ENCODE measurements at regions not wholly inside any gene's neighbourhood (a gene's known extent, or its start where the extent isn't known, plus 50 kb on each side); places are given as distances from the start of the nearest gene placed in this dataset.

- no peak for DNase-seq (ENCODE audit: low read depth in 2 of 2)
Observed at GRCh38 chr10:121098211-121098610, 247.0 kb downstream of the WDR11 start.

GRCh38 chr10:121098751-121099150, 247.6 kb downstream of the WDR11 start:
- DNase-seq (ENCODE audit: low read depth in 2 of 2), result no peak

GRCh38 chr10:121099181-121099580, 248.0 kb downstream of the WDR11 start:
- no peak for DNase-seq (ENCODE audit: low read depth in 2 of 2)

- no peak for DNase-seq (ENCODE audit: low read depth in 2 of 2)
Observed at GRCh38 chr10:121099592-121099991, 248.4 kb downstream of the WDR11 start.

GRCh38 chr10:121101561-121101960, 250.4 kb downstream of the WDR11 start:
- no peak for DNase-seq (ENCODE audit: low read depth in 2 of 2)

- DNase-seq (ENCODE audit: low read depth in 2 of 2), result no peak
Observed at GRCh38 chr10:121102706-121103105, 251.5 kb downstream of the WDR11 start.

GRCh38 chr10:121104476-121105111, 253.4 kb downstream of the WDR11 start:
- no peak for DNase-seq (ENCODE audit: low read depth in 2 of 2)

GRCh38 chr10:121106611-121107010, 255.4 kb downstream of the WDR11 start:
- DNase-seq (ENCODE audit: low read depth in 2 of 2), result no peak

- no peak for DNase-seq (ENCODE audit: low read depth in 2 of 2)
Observed at GRCh38 chr10:121108051-121108450, 256.9 kb downstream of the WDR11 start.

- no peak for DNase-seq (ENCODE audit: low read depth in 2 of 2)
Observed at GRCh38 chr10:121110369-121110768, 259.2 kb downstream of the WDR11 start.

GRCh38 chr10:121112136-121112535, 261.0 kb downstream of the WDR11 start:
- DNase-seq (ENCODE audit: low read depth in 2 of 2), result no peak

GRCh38 chr10:121112579-121113384, 261.6 kb downstream of the WDR11 start:
- DNase-seq (ENCODE audit: low read depth in 2 of 2), result no peak

- no peak for DNase-seq (ENCODE audit: low read depth in 2 of 2)
Observed at GRCh38 chr10:121113385-121113696, 262.2 kb downstream of the WDR11 start.

GRCh38 chr10:121113911-121114310, 262.7 kb downstream of the WDR11 start:
- DNase-seq (ENCODE audit: low read depth in 2 of 2), result no peak

- DNase-seq (ENCODE audit: low read depth in 2 of 2), result no peak
Observed at GRCh38 chr10:121115154-121115553, 264.0 kb downstream of the WDR11 start.

- no peak for DNase-seq (ENCODE audit: low read depth in 2 of 2)
Observed at GRCh38 chr10:121121462-121121861, 270.3 kb downstream of the WDR11 start.

GRCh38 chr10:121127151-121127906, 276.2 kb downstream of the WDR11 start:
- no peak for DNase-seq (ENCODE audit: low read depth in 2 of 2)

- no peak for DNase-seq (ENCODE audit: low read depth in 2 of 2)
Observed at GRCh38 chr10:121128164-121128563, 277.0 kb downstream of the WDR11 start.

GRCh38 chr10:121129266-121129665, 278.1 kb downstream of the WDR11 start:
- no peak for DNase-seq (ENCODE audit: low read depth in 2 of 2)

- no peak for DNase-seq (ENCODE audit: low read depth in 2 of 2)
Observed at GRCh38 chr10:121130382-121130781, 279.2 kb downstream of the WDR11 start.

- DNase-seq (ENCODE audit: low read depth in 2 of 2), result no peak
Observed at GRCh38 chr10:121131014-121131413, 279.9 kb downstream of the WDR11 start.

GRCh38 chr10:121131426-121132265, 280.5 kb downstream of the WDR11 start:
- no peak for DNase-seq (ENCODE audit: low read depth in 2 of 2)
